ENCODE measurements at regions not wholly inside any gene's neighbourhood (a gene's known extent, or its start where the extent isn't known, plus 50 kb on each side); places are given as distances from the start of the nearest gene placed in this dataset.

DNA sequence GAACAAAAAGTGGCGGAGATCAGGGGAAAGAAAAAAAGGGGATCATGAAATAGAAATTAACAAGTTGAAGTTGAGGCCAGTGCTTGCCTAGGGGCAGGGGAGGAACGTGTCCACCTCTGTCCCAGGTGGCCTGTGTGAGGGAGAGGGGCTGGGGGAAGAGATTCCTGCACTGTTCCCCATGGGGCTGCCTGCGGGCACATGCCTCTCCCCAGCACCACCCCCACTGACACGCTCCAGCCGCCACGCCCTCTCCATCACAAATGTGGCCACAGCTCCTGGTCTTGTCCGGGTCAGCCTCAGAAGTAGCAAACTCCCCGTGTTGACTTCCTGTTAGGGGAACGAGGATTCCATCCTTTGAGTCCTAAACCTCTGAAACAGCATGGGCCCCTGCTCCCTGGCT lies 161.2 kb downstream of the GLI2 start:
- Histone ChIP-seq H3K4me2 (no peak overlapping the region), H3K36me3 (ENCODE audit: low read depth) (no peaks in the 10 kb centered on the region), H4K20me1 (ENCODE audit: insufficient read depth) (no peaks in the 10 kb centered on the region), H3K79me2 (ENCODE audit: low read depth) (no peaks in the 10 kb centered on the region), H3K27me3 (ENCODE audit: insufficient read depth, low read depth) (peaks cover 9% of the 10 kb centered on the region; the same call in 1 of the 2 replicates), H3K9me3 (ENCODE audit: insufficient read depth, low read depth) (no peaks in the 10 kb centered on the region), H3K4me3 (no peak overlapping the region), H2AFZ (no peak overlapping the region), H3K27ac (no peak overlapping the region), H3K4me1 (replicated peaks; ENCODE audit: insufficient read depth) (no peaks in the 10 kb centered on the region), H3K9me2 (ENCODE audit: insufficient read depth) (no peaks in the 10 kb centered on the region), H3F3A (ENCODE audit: insufficient read depth, low read depth) (no peaks in the 10 kb centered on the region)
- POLR2A ChIA-PET (ENCODE audit: unreplicated experiment): no interaction called here
- CTCF ChIA-PET: interaction anchor here (0.6 kb wide), 1 partner anchor 62 kb away, joined by 3 read pairs; no protein-coding TSS in a partner anchor
- intact Hi-C loops (cut with micrococcal nuclease; ENCODE audit: unreplicated experiment): no loop called here
- no TSS peak for BruUV-seq (replicated peaks)
- peak in 1 of 2 experiments; percentile 53 for DNase-seq
- no peak for TF ChIP-seq EZH2 (IDR thresholded peaks at IDR 0.05; ENCODE audit: low read depth)
- TF ChIP-seq, protein P1, sequence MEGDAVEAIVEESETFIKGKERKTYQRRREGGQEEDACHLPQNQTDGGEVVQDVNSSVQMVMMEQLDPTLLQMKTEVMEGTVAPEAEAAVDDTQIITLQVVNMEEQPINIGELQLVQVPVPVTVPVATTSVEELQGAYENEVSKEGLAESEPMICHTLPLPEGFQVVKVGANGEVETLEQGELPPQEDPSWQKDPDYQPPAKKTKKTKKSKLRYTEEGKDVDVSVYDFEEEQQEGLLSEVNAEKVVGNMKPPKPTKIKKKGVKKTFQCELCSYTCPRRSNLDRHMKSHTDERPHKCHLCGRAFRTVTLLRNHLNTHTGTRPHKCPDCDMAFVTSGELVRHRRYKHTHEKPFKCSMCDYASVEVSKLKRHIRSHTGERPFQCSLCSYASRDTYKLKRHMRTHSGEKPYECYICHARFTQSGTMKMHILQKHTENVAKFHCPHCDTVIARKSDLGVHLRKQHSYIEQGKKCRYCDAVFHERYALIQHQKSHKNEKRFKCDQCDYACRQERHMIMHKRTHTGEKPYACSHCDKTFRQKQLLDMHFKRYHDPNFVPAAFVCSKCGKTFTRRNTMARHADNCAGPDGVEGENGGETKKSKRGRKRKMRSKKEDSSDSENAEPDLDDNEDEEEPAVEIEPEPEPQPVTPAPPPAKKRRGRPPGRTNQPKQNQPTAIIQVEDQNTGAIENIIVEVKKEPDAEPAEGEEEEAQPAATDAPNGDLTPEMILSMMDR (conservative IDR thresholded peaks at IDR 0.05): no peak

DNA sequence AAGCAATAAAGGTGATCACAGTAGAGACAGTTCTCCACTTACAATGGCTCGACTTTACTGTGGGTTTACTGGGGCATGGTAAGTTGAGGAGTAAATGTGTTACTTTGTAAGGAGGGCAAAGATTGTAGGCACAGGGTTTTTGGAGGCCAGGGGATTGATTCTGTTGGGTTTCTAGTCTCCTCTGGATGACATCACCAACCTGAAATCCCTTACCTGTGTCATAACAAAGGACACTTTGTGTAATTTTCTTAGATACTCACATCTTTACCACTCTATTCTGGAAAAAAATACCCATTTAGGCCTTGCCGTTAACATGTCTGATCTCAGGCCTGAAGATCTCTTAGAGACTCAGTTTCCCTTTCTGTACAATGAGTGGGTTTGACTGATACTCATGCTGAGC lies 161.7 kb downstream of the GLI2 start:
- ChIA-PET POLR2A (ENCODE audit: unreplicated experiment) (no interaction called here), CTCF (no interaction called here)
- Histone ChIP-seq H3K4me1 (replicated peaks; ENCODE audit: insufficient read depth) (no peaks in the 10 kb centered on the region), H3K27ac (no peak overlapping the region), H3K9me3 (ENCODE audit: insufficient read depth, low read depth) (no peaks in the 10 kb centered on the region), H3K4me2 (no peak overlapping the region), H3K36me3 (ENCODE audit: low read depth) (no peaks in the 10 kb centered on the region), H4K20me1 (ENCODE audit: insufficient read depth) (no peaks in the 10 kb centered on the region), H3F3A (ENCODE audit: insufficient read depth, low read depth) (no peaks in the 10 kb centered on the region), H3K4me3 (no peak overlapping the region), H3K9me2 (ENCODE audit: insufficient read depth) (no peaks in the 10 kb centered on the region), H3K27me3 (ENCODE audit: insufficient read depth, low read depth) (peaks cover 9% of the 10 kb centered on the region; the same call in 1 of the 2 replicates), H2AFZ (no peak overlapping the region), H3K79me2 (ENCODE audit: low read depth) (no peaks in the 10 kb centered on the region)
- DNase-seq: no peak
- TF ChIP-seq EZH2 (IDR thresholded peaks at IDR 0.05; ENCODE audit: low read depth): no peak
- TF ChIP-seq, protein P1 (conservative IDR thresholded peaks at IDR 0.05): no peak
- intact Hi-C loops (cut with micrococcal nuclease; ENCODE audit: unreplicated experiment): no loop called here
- BruUV-seq (replicated peaks): no TSS peak

DNA sequence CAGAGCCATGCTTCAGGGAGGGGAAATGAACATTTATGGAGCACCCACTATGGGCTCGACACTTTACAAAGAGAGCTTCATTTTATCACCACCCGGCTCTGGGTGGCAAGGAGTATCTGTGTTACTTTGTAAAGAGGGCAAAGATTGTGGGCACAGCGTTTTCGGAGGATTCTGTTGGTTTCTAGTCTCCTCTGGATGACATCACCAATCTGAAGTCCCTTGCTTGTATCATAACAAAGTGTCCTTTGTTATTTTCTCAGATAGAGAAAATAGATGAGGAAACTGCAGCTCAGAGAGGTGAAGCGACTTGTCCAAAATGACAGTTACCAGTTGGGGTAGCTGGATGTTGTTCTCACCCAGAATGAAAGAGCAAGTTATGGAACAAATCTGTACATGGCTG lies 162.8 kb downstream of the GLI2 start:
- CTCF ChIA-PET: no interaction called here

More for the DNA sequence above, 162.8 kb downstream of the GLI2 start:
- Histone ChIP-seq H3K36me3 (ENCODE audit: low read depth) (no peaks in the 10 kb centered on the region), H3K9me2 (ENCODE audit: insufficient read depth) (no peaks in the 10 kb centered on the region), H3K79me2 (ENCODE audit: low read depth) (no peaks in the 10 kb centered on the region), H3F3A (ENCODE audit: insufficient read depth, low read depth) (no peaks in the 10 kb centered on the region), H3K4me3 (no peak overlapping the region), H3K27ac (no peak overlapping the region), H3K4me1 (replicated peaks; ENCODE audit: insufficient read depth) (no peaks in the 10 kb centered on the region), H3K4me2 (no peak overlapping the region), H3K27me3 (ENCODE audit: insufficient read depth, low read depth) (peaks cover 15% of the 10 kb centered on the region; the same call in 1 of the 2 replicates), H2AFZ (no peak overlapping the region), H3K9me3 (ENCODE audit: insufficient read depth, low read depth) (no peaks in the 10 kb centered on the region), H4K20me1 (ENCODE audit: insufficient read depth) (no peaks in the 10 kb centered on the region)
- no TSS peak for BruUV-seq (replicated peaks)
- DNase-seq: no peak
- POLR2A ChIA-PET (ENCODE audit: unreplicated experiment): no interaction called here
- intact Hi-C loops (cut with micrococcal nuclease; ENCODE audit: unreplicated experiment): no loop called here
- no peak for TF ChIP-seq EZH2 (IDR thresholded peaks at IDR 0.05; ENCODE audit: low read depth)
- TF ChIP-seq, protein P1 (conservative IDR thresholded peaks at IDR 0.05): no peak
